Natural killer cell (primary cell): ENCODE measurements at regions not wholly inside any gene's neighbourhood (a gene's known extent, or its start where the extent isn't known, plus 50 kb on each side); places are given as distances from the start of the nearest gene placed in this dataset.
"Not testable (repeated sequence)": the region's sequence is repeated elsewhere in the genome, so short reads cannot be mapped to it uniquely, and the experiment has no call there.

Source experiments
- ATAC-seq, 3 donors: fragments of 150-1000 bp in 2 of 3; fragments of 200-7000 bp in 1 of 3; cut with Tn5 transposase; 1 replicate in 1 of 3; 2 replicates in 2 of 3; pipeline ENCODE4 v1.10.0; 2021; ENCODE audit warnings: mild to moderate bottlenecking in 2 of 3, moderate library complexity in 2 of 3
- DNase-seq, 2 donors: peaks; one replicate each; pipeline versions ENCODE4 v3.0.0 to v3.0.0-alpha.2; 2013 to 2021; ENCODE audit warnings: mixed read lengths in 1 of 2
- H3K27ac ChIP-seq: one replicate; pipeline ENCODE4 v1.5.1; 2013; ENCODE audit warnings: mild to moderate bottlenecking, low read length
- H3K27me3 ChIP-seq: one replicate; pipeline ENCODE4 v1.6.1; 2013; ENCODE audit warnings: low read length; ENCODE audit not compliant: control insufficient read depth, insufficient read depth
- H3K36me3 ChIP-seq: one replicate; pipeline ENCODE4 v1.6.1; 2013; ENCODE audit warnings: low read length; ENCODE audit not compliant: control insufficient read depth, insufficient read depth
- H3K4me1 ChIP-seq: one replicate; pipeline ENCODE4 v1.6.1; 2013; ENCODE audit warnings: low read length; ENCODE audit not compliant: control insufficient read depth, insufficient read depth
- H3K4me3 ChIP-seq: one replicate; pipeline ENCODE4 v1.5.1; 2013; ENCODE audit warnings: low read length
- H3K9me3 ChIP-seq: one replicate; pipeline ENCODE4 v1.6.1; 2013; ENCODE audit warnings: low read length; ENCODE audit not compliant: control insufficient read depth, insufficient read depth
- H3K27ac Mint-ChIP-seq, 2 donors: one replicate each; pipeline ENCODE4 v1.8.0; 2022; ENCODE audit warnings: mild to moderate bottlenecking in 2 of 2, mixed read lengths in 2 of 2, moderate library complexity in 1 of 2
- H3K27me3 Mint-ChIP-seq, 2 donors: one replicate each; pipeline ENCODE4 v1.8.0; 2022; ENCODE audit warnings: low read depth in 2 of 2, mixed read lengths in 2 of 2
- H3K36me3 Mint-ChIP-seq: one replicate; pipeline ENCODE4 v1.8.0; 2022; ENCODE audit warnings: mixed read lengths
- H3K4me1 Mint-ChIP-seq, 2 donors: one replicate each; pipeline ENCODE4 v1.8.0; 2022; ENCODE audit warnings: mixed read lengths in 2 of 2
- H3K4me3 Mint-ChIP-seq: one replicate; pipeline ENCODE4 v1.8.0; 2022; ENCODE audit warnings: mild to moderate bottlenecking, moderate library complexity, mixed read lengths
- H3K9me3 Mint-ChIP-seq, 2 donors: one replicate each; pipeline ENCODE4 v1.8.0; 2022; ENCODE audit warnings: mixed read lengths in 2 of 2
- CTCF ChIP-seq: fragments of 200-600 bp; IDR thresholded peaks from one replicate; pipeline ENCODE4 v1.8.0; 2022; ENCODE audit warnings: antibody characterized with exemption
- WGBS: methylation state at CpG from one replicate; pipeline ENCODE4 v1.1.7; 2013; ENCODE audit warnings: missing lambda C conversion rate; ENCODE audit not compliant: insufficient coverage; 5-methylcytosine and 5-hydroxymethylcytosine counted together
- intact Hi-C: fragments of 100-400 bp; cut with micrococcal nuclease; formaldehyde crosslinking; loops from one replicate; pipeline ENCODE4 v1.14.2; 2022

GRCh38 chr6:112526594-112526993 is 179.5 kb downstream of the RFPL4B start:
- TF ChIP-seq CTCF = no peak
- no peaks in the 10 kb centered on the region for H3K36me3 ChIP-seq
- ATAC-seq (no peak), DNase-seq (no peak)
- intact Hi-C loops = no loop called here
- Mint-ChIP-seq H3K27me3 (no peaks in the 10 kb centered on the region), H3K4me1 (no peaks in the 10 kb centered on the region), H3K9me3 (peaks cover 2 to 4% of the 10 kb centered on the region in 2 donors), H3K36me3 (no peaks in the 10 kb centered on the region), H3K4me3 (no peak overlapping the region), H3K27ac (no peak overlapping the region)
- whole genome bisulfite sequencing = 88% methylated on average over 6 of the region's 6 CpGs
- H3K27me3 ChIP-seq = no peaks in the 10 kb centered on the region
- no peaks in the 10 kb centered on the region for H3K9me3 ChIP-seq
- no peaks in the 10 kb centered on the region for H3K4me1 ChIP-seq
- no peak overlapping the region for H3K4me3 ChIP-seq
- no peak overlapping the region for H3K27ac ChIP-seq

GRCh38 chr6:112528306-112528705 is 181.2 kb downstream of the RFPL4B start:
- H3K4me3 ChIP-seq, H3K4me1 Mint-ChIP-seq, DNase-seq, H3K9me3 Mint-ChIP-seq, H3K27ac Mint-ChIP-seq, ATAC-seq, H3K36me3 ChIP-seq, H3K9me3 ChIP-seq, H3K4me1 ChIP-seq, intact Hi-C loops, H3K27ac ChIP-seq, H3K36me3 Mint-ChIP-seq, H3K4me3 Mint-ChIP-seq, H3K27me3 Mint-ChIP-seq, H3K27me3 ChIP-seq: not testable (repeated sequence)
- 98% methylated on average over 24 of the region's 29 CpGs for WGBS

- no peaks in the 10 kb centered on the region for H3K4me1 Mint-ChIP-seq
- DNase-seq (no peak), ATAC-seq (no peak)
- Histone ChIP-seq H3K4me3 (no peak overlapping the region), H3K27me3 (no peaks in the 10 kb centered on the region), H3K36me3 (no peaks in the 10 kb centered on the region), H3K9me3 (peaks cover under 1% of the 10 kb centered on the region), H3K27ac (no peak overlapping the region), H3K4me1 (no peaks in the 10 kb centered on the region)
- H3K36me3 Mint-ChIP-seq = no peaks in the 10 kb centered on the region
- TF ChIP-seq CTCF = no peak
- no peaks in the 10 kb centered on the region for H3K27me3 Mint-ChIP-seq
- H3K4me3 Mint-ChIP-seq = no peak overlapping the region
- peaks cover 2 to 5% of the 10 kb centered on the region in 2 donors for H3K9me3 Mint-ChIP-seq
- H3K27ac Mint-ChIP-seq = no peak overlapping the region
- intact Hi-C loops = no loop called here
- WGBS = no CpG with 5 or more reads among the region's 2 CpGs
Observed at GRCh38 chr6:112535816-112536215, 188.7 kb downstream of the RFPL4B start.

GRCh38 chr6:112539355-112539754 is 192.2 kb downstream of the RFPL4B start:
- H3K36me3 ChIP-seq = no peaks in the 10 kb centered on the region
- no peak overlapping the region for H3K4me3 Mint-ChIP-seq
- H3K27ac Mint-ChIP-seq = no peak overlapping the region
- H3K4me1 Mint-ChIP-seq = no peaks in the 10 kb centered on the region
- H3K4me1 ChIP-seq = no peaks in the 10 kb centered on the region
- H3K9me3 ChIP-seq = peaks cover 7% of the 10 kb centered on the region
- no peaks in the 10 kb centered on the region for H3K36me3 Mint-ChIP-seq
- no peaks in the 10 kb centered on the region for H3K27me3 Mint-ChIP-seq
- no CpG with 5 or more reads among the region's 2 CpGs for WGBS
- intact Hi-C loops = no loop called here
- H3K27me3 ChIP-seq = no peaks in the 10 kb centered on the region
- no peak for TF ChIP-seq CTCF
- H3K27ac ChIP-seq = no peak overlapping the region
- ATAC-seq (no peak), DNase-seq (no peak)
- H3K9me3 Mint-ChIP-seq = peaks cover 9 to 15% of the 10 kb centered on the region in 2 donors
- H3K4me3 ChIP-seq = no peak overlapping the region

- H3K4me3 Mint-ChIP-seq, H3K27me3 Mint-ChIP-seq, intact Hi-C loops, H3K27me3 ChIP-seq, H3K27ac Mint-ChIP-seq, H3K4me1 ChIP-seq, H3K4me3 ChIP-seq, H3K9me3 ChIP-seq, DNase-seq, H3K27ac ChIP-seq, H3K36me3 ChIP-seq, ATAC-seq, H3K36me3 Mint-ChIP-seq, H3K4me1 Mint-ChIP-seq: not testable (repeated sequence)
- peaks cover 8 to 11% of the 10 kb centered on the region in 2 donors for H3K9me3 Mint-ChIP-seq
- 91% methylated on average over 3 of the region's 3 CpGs for whole genome bisulfite sequencing
Observed at GRCh38 chr6:112541847-112542246, 194.7 kb downstream of the RFPL4B start.

GRCh38 chr6:112547321-112548085 is 200.4 kb downstream of the RFPL4B start:
- H3K27me3 Mint-ChIP-seq, intact Hi-C loops, H3K27ac Mint-ChIP-seq, ATAC-seq, H3K27ac ChIP-seq, H3K4me1 Mint-ChIP-seq, H3K9me3 ChIP-seq, H3K36me3 Mint-ChIP-seq, H3K27me3 ChIP-seq, H3K4me3 Mint-ChIP-seq, H3K4me1 ChIP-seq, H3K4me3 ChIP-seq, DNase-seq, H3K36me3 ChIP-seq: not testable (repeated sequence)
- H3K9me3 Mint-ChIP-seq = peaks cover 10 to 11% of the 10 kb centered on the region in 2 donors
- WGBS = 96% methylated on average over 5 of the region's 8 CpGs
